DND-41 (cell line): ENCODE measurements at regions not wholly inside any gene's neighbourhood (a gene's known extent, or its start where the extent isn't known, plus 50 kb on each side); places are given as distances from the start of the nearest gene placed in this dataset.

ENCODE experiments used
- ATAC-seq: fragments of 200-7000 bp; cut with Tn5 transposase; 3 replicates; pipeline ENCODE4 v1.9.1; 2021; ENCODE audit warnings: low read depth; ENCODE audit not compliant: insufficient read depth
- DNase-seq: peaks from one replicate; pipeline ENCODE4 v3.0.0-alpha.2; 2020
- H2AFZ ChIP-seq: 2 replicates; pipeline ENCODE4 v1.6.0; 2012; ENCODE audit warnings: low read depth, low read length
- H3K27ac ChIP-seq: 2 replicates; pipeline ENCODE4 v1.5.1; 2012; ENCODE audit warnings: low read length, inconsistent platforms
- H3K27me3 ChIP-seq: fragments of 200-600 bp; sonication (generic); 2 replicates; pipeline ENCODE4 v1.6.0; 2012; ENCODE audit warnings: low read length, mild to moderate bottlenecking, inconsistent platforms; ENCODE audit not compliant: insufficient read depth, poor library complexity
- H3K36me3 ChIP-seq: 2 replicates; pipeline ENCODE4 v1.5.1; 2012; ENCODE audit warnings: low read length, inconsistent platforms; ENCODE audit not compliant: insufficient read depth
- H3K4me1 ChIP-seq: 2 replicates; pipeline ENCODE4 v1.5.1; 2012; ENCODE audit warnings: mild to moderate bottlenecking, low read length; ENCODE audit not compliant: insufficient read depth
- H3K4me2 ChIP-seq: 2 replicates; pipeline ENCODE4 v1.6.0; 2012; ENCODE audit warnings: mild to moderate bottlenecking, moderate library complexity, low read length, inconsistent platforms; ENCODE audit not compliant: insufficient read depth
- H3K4me3 ChIP-seq, 2 experiments: fragments of 200-600 bp in 1 of 2; shearing (Covaris generic) in 1 of 2; 2 replicates each; pipeline ENCODE4 v1.5.1; 2012 to 2016; ENCODE audit warnings: inconsistent platforms in 2 of 2, low read length in 2 of 2, mild to moderate bottlenecking in 2 of 2, low read depth in 1 of 2, moderate library complexity in 1 of 2
- H3K79me2 ChIP-seq: 2 replicates; pipeline ENCODE4 v1.6.0; 2012; ENCODE audit warnings: low read length, inconsistent platforms; ENCODE audit not compliant: insufficient read depth
- H3K9ac ChIP-seq: 2 replicates; pipeline ENCODE4 v1.6.0; 2012; ENCODE audit warnings: low read depth, mild to moderate bottlenecking, inconsistent platforms, low read length, moderate library complexity
- H3K9me3 ChIP-seq: 2 replicates; pipeline ENCODE4 v1.5.1; 2012; ENCODE audit warnings: low read length, moderate library complexity, mild to moderate bottlenecking, inconsistent platforms; ENCODE audit not compliant: insufficient read depth, severe bottlenecking
- H4K20me1 ChIP-seq: 2 replicates; pipeline ENCODE4 v1.6.0; 2012; ENCODE audit warnings: low read length; ENCODE audit not compliant: insufficient read depth
- EZH2 ChIP-seq: IDR thresholded peaks from 3 replicates; pipeline ENCODE4 v1.6.1; 2012; ENCODE audit warnings: borderline replicate concordance, low read depth, mild to moderate bottlenecking, moderate library complexity, low read length, inconsistent platforms; ENCODE audit not compliant: severe bottlenecking
- TF ChIP-seq, protein P1 (sequence below): IDR thresholded peaks from 2 replicates; pipeline ENCODE4 v1.5.1; 2012; ENCODE audit warnings: borderline replicate concordance, low read length, moderate library complexity, mild to moderate bottlenecking; ENCODE audit not compliant: poor library complexity, severe bottlenecking; ENCODE audit errors: extremely low read depth

DNA sequence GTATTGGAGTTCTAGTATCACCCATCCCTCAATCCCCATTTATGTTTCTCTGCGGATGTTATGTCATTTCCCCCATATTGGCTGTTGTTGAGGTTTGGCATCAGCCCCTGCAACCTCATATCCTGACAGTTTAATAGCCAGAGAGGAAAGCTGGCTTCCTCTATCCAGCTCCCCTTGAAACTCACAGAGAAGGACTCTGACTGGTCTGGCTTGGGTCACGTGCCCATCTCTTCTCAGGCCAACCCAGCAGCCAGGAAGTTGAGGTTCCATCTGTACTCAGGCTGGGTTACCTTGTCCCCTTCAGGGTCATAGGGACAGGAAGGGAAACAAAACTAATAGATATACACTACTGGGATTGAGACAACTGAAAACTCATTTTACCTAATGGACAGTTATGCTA, 148.0 kb upstream of the SLC14A2 start:
- Histone ChIP-seq H3K4me2 (no peak overlapping the region), H3K27me3 (peaks cover 4% of the 10 kb centered on the region)
- TF ChIP-seq, protein P1, sequence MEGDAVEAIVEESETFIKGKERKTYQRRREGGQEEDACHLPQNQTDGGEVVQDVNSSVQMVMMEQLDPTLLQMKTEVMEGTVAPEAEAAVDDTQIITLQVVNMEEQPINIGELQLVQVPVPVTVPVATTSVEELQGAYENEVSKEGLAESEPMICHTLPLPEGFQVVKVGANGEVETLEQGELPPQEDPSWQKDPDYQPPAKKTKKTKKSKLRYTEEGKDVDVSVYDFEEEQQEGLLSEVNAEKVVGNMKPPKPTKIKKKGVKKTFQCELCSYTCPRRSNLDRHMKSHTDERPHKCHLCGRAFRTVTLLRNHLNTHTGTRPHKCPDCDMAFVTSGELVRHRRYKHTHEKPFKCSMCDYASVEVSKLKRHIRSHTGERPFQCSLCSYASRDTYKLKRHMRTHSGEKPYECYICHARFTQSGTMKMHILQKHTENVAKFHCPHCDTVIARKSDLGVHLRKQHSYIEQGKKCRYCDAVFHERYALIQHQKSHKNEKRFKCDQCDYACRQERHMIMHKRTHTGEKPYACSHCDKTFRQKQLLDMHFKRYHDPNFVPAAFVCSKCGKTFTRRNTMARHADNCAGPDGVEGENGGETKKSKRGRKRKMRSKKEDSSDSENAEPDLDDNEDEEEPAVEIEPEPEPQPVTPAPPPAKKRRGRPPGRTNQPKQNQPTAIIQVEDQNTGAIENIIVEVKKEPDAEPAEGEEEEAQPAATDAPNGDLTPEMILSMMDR: no peak
- TF ChIP-seq EZH2: no peak

DNA sequence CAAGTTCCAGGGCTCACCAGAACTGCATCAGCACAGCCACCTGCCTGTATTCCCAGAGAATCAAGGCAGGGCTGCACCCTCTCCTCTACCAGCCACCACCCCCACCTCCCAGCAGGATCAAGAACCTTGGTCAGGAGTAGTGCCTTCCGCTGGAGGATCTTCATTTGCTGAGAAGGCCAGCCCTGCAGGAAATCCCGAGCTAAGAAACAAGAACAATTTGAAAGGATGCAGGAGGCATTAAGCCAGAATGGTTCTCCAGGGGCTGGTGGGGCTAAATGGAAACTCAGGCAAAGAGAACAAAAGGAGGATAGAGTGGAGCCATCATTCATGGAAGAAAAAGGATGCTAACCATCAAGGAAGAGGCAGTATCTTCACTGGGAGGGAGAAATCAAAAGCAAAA, 147.3 kb upstream of the SLC14A2 start:
- no peak overlapping the region for H3K9ac ChIP-seq
- no peak overlapping the region for H3K4me2 ChIP-seq
- no peaks in the 10 kb centered on the region for H4K20me1 ChIP-seq
- peaks cover 4% of the 10 kb centered on the region for H3K27me3 ChIP-seq
- H3K79me2 ChIP-seq: no peaks in the 10 kb centered on the region
- no peak for DNase-seq
- no peak overlapping the region for H3K27ac ChIP-seq
- TF ChIP-seq EZH2: no peak
- TF ChIP-seq, protein P1: no peak
- no peak overlapping the region for H3K4me3 ChIP-seq
- H3K36me3 ChIP-seq: no peaks in the 10 kb centered on the region
- no peak overlapping the region for H2AFZ ChIP-seq
- ATAC-seq: no peak
- no peaks in the 10 kb centered on the region for H3K9me3 ChIP-seq
- no peaks in the 10 kb centered on the region for H3K4me1 ChIP-seq

More for the DNA sequence above, 148.0 kb upstream of the SLC14A2 start:
- no peaks in the 10 kb centered on the region for H3K79me2 ChIP-seq
- ATAC-seq: no peak
- no peaks in the 10 kb centered on the region for H4K20me1 ChIP-seq
- no peak overlapping the region for H3K27ac ChIP-seq
- H3K36me3 ChIP-seq: no peaks in the 10 kb centered on the region
- no peak for DNase-seq
- no peak overlapping the region for H2AFZ ChIP-seq
- H3K9ac ChIP-seq: no peak overlapping the region
- H3K4me3 ChIP-seq: no peak overlapping the region
- no peaks in the 10 kb centered on the region for H3K4me1 ChIP-seq
- no peaks in the 10 kb centered on the region for H3K9me3 ChIP-seq

DNA sequence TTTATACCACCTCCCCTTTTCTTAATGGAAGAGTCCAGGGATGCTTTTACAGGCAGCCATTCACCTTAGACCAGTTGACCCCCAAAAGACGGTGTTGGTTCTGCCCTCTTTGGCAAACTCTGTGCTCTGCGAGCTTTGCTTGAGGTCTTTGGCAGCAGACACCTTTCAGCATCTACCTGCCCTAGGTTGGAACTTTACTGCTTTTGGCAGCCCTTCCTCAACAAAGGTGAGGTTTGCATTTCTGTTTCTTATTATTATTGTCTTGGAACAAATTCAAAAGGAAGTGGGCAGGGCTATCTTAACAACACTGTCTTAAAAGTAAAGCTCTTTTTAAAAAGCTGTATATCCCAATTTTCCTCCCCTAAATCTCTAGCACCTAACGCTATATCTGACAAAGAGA, 136.4 kb upstream of the SLC14A2 start:
- Histone ChIP-seq H3K4me1 (no peaks in the 10 kb centered on the region), H2AFZ (no peak overlapping the region), H3K9ac (no peak overlapping the region), H3K27ac (no peak overlapping the region), H3K4me2 (no peak overlapping the region), H3K79me2 (no peaks in the 10 kb centered on the region), H3K9me3 (no peaks in the 10 kb centered on the region), H3K36me3 (no peaks in the 10 kb centered on the region), H3K27me3 (peaks cover 11% of the 10 kb centered on the region), H3K4me3 (no peak overlapping the region), H4K20me1 (no peaks in the 10 kb centered on the region)
- DNase-seq (no peak), ATAC-seq (no peak)
- no peak for TF ChIP-seq EZH2

- DNase-seq: no peak
- Histone ChIP-seq H3K9me3 (no peaks in the 10 kb centered on the region), H3K27me3 (peaks cover 11% of the 10 kb centered on the region), H4K20me1 (no peaks in the 10 kb centered on the region), H2AFZ (no peak overlapping the region), H3K36me3 (no peaks in the 10 kb centered on the region), H3K9ac (no peak overlapping the region), H3K4me1 (no peaks in the 10 kb centered on the region), H3K79me2 (no peaks in the 10 kb centered on the region), H3K27ac (no peak overlapping the region), H3K4me3 (no peak overlapping the region), H3K4me2 (no peak overlapping the region)
- no peak for ATAC-seq
- TF ChIP-seq, protein P1: no peak
Measured at GRCh38 chr18:45480219-45481015, 134.9 kb upstream of the SLC14A2 start.
